ENCODE measurements at regions not wholly inside any gene's neighbourhood (a gene's known extent, or its start where the extent isn't known, plus 50 kb on each side); places are given as distances from the start of the nearest gene placed in this dataset.

DNA sequence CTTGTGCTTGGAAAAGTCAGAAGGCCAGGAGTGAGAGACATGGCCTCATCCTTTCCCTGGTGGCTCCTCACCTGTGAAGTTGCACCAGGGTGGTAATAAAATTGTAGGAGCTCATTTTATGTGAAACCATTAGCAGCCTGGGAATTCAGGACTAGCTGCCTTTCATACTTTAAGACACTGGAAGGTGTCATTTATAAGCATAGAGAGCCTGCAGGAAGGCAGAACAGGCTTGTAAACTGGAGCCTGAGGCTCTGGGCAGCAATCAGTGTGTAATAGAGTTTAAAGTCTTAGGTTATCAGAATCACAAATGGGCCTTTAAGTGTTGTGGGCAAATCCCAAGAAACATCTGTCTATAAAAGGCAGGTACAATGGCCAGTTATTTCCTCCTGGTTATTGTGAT lies 127.2 kb downstream of the TM9SF2 start:
- TF ChIP-seq, protein P1, sequence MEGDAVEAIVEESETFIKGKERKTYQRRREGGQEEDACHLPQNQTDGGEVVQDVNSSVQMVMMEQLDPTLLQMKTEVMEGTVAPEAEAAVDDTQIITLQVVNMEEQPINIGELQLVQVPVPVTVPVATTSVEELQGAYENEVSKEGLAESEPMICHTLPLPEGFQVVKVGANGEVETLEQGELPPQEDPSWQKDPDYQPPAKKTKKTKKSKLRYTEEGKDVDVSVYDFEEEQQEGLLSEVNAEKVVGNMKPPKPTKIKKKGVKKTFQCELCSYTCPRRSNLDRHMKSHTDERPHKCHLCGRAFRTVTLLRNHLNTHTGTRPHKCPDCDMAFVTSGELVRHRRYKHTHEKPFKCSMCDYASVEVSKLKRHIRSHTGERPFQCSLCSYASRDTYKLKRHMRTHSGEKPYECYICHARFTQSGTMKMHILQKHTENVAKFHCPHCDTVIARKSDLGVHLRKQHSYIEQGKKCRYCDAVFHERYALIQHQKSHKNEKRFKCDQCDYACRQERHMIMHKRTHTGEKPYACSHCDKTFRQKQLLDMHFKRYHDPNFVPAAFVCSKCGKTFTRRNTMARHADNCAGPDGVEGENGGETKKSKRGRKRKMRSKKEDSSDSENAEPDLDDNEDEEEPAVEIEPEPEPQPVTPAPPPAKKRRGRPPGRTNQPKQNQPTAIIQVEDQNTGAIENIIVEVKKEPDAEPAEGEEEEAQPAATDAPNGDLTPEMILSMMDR (IDR thresholded peaks at IDR 0.05; ENCODE audit: low read depth, low read length) = no peak
- no peak for TF ChIP-seq EZH2phosphoT487 (IDR thresholded peaks at IDR 0.05; ENCODE audit: low read depth)
